A549 (cell line): ENCODE measurements at regions not wholly inside any gene's neighbourhood (a gene's known extent, or its start where the extent isn't known, plus 50 kb on each side); places are given as distances from the start of the nearest gene placed in this dataset.

Source experiments
- ATAC-seq, 2 experiments: fragments of 200-7000 bp in 1 of 2; fragments of >200 bp in 1 of 2; cut with Nextera tagmentation in 1 of 2; cut with Tn5 transposase in 1 of 2; 3 replicates each; pipeline versions ENCODE4 v1.8.0 to v1.9.1; 2018 to 2020; ENCODE audit warnings: mild to moderate bottlenecking in 1 of 2, moderate library complexity in 1 of 2
- CTCF ChIA-PET: fragments of 300-600 bp; sonication (Branson Sonifier 250); formaldehyde crosslinking; extraction: SDS; loops from one replicate; lab custom pipeline; 2021; ENCODE audit warnings: antibody characterized with exemption, inconsistent platforms; lab: Yijun Ruan, JAX
- POLR2A ChIA-PET: fragments of 350-600 bp; formaldehyde crosslinking; extraction: SDS; loops from one replicate; lab custom pipeline; 2021; ENCODE audit warnings: antibody characterized with exemption, inconsistent platforms; lab: Yijun Ruan, JAX
- DNase-seq, 2 experiments: peaks; one replicate each; pipeline versions ENCODE4 v3.0.0 to v3.0.0-alpha.2; 2011 to 2016; ENCODE audit warnings: low read depth in 1 of 2, low spot score in 1 of 2
- FAIRE-seq: peaks from 2 replicates; lab custom pipeline; 2011; peaks lifted over from hg19 to GRCh38; lab: Jason Lieb, UNC
- H3K27ac ChIP-seq, 2 experiments: fragments of >200 bp; sonication (Bioruptor Twin); formaldehyde crosslinking; 3 replicates each; pipeline ENCODE4 v1.5.1; 2016 to 2017
- H3K4me1 ChIP-seq: fragments of >200 bp; sonication (Bioruptor Twin); formaldehyde crosslinking; 3 replicates; pipeline ENCODE4 v1.6.1; 2016
- H3K4me2 ChIP-seq: fragments of >200 bp; sonication (Bioruptor Twin); formaldehyde crosslinking; 3 replicates; pipeline ENCODE4 v1.6.1; 2016
- H3K4me3 ChIP-seq: fragments of >200 bp; sonication (Bioruptor Twin); formaldehyde crosslinking; 3 replicates; pipeline ENCODE4 v1.5.1; 2016
- H3K9me3 ChIP-seq: fragments of >200 bp; sonication (Bioruptor Twin); formaldehyde crosslinking; 3 replicates; pipeline ENCODE4 v1.6.1; 2016
- ATOH8 ChIP-seq: fragments of 250-450 bp; sonication (Bioruptor Pico); IDR thresholded peaks from 2 replicates; pipeline ENCODE4 v1.5.0; 2020; ENCODE audit warnings: low read depth, mild to moderate bottlenecking, moderate library complexity
- BHLHE40 ChIP-seq: IDR thresholded peaks from 2 replicates; pipeline ENCODE4 v1.6.1; 2012; ENCODE audit warnings: low read depth, low read length, inconsistent platforms
- CBX8 ChIP-seq: fragments of 200-600 bp; sonication (generic); IDR thresholded peaks from 2 replicates; pipeline ENCODE4 v1.6.1; 2016
- CHD4 ChIP-seq: fragments of 200-600 bp; sonication (generic); IDR thresholded peaks from 2 replicates; pipeline ENCODE4 v1.6.1; 2016; ENCODE audit warnings: antibody characterized with exemption, mild to moderate bottlenecking, borderline replicate concordance
- CTCF ChIP-seq: fragments of >200 bp; sonication (Bioruptor Twin); formaldehyde crosslinking; IDR thresholded peaks from 3 replicates; pipeline ENCODE4 v1.5.1; 2016
- E2F6 ChIP-seq: IDR thresholded peaks from 2 replicates; pipeline ENCODE4 v1.6.1; 2012; ENCODE audit warnings: low read depth, borderline replicate concordance
- EHF ChIP-seq: fragments of 250-450 bp; sonication (Bioruptor Pico); IDR thresholded peaks from 2 replicates; pipeline ENCODE4 v1.5.0; 2020; ENCODE audit warnings: mild to moderate bottlenecking
- ELK1 ChIP-seq: fragments of 150-350 bp; IDR thresholded peaks from 2 replicates; pipeline ENCODE4 v1.6.1; 2014; ENCODE audit warnings: low read depth, mild to moderate bottlenecking, low read length
- EP300 ChIP-seq, 2 experiments: fragments of >200 bp; sonication (Bioruptor Twin); formaldehyde crosslinking; IDR thresholded peaks; 2 replicates in 1 of 2; 3 replicates in 1 of 2; pipeline ENCODE4 v1.6.1; 2016 to 2017
- FOSL2 ChIP-seq, 2 experiments: fragments of 450-650 bp in 1 of 2; fragments of >200 bp in 1 of 2; sonication (Bioruptor Twin) in 1 of 2; formaldehyde crosslinking; IDR thresholded peaks; 2 replicates each; pipeline versions ENCODE4 v1.5.0 to v1.6.1; 2016 to 2020; ENCODE audit warnings: mild to moderate bottlenecking in 1 of 2, moderate library complexity in 1 of 2
- FOXS1 ChIP-seq: fragments of 250-450 bp; sonication (Bioruptor Pico); IDR thresholded peaks from 2 replicates; pipeline ENCODE4 v1.5.0; 2020; ENCODE audit warnings: mild to moderate bottlenecking, moderate library complexity
- GATA3 ChIP-seq: IDR thresholded peaks from 2 replicates; pipeline ENCODE4 v1.6.1; 2012; ENCODE audit warnings: borderline replicate concordance
- HDAC2 ChIP-seq: fragments of 200-600 bp; sonication (generic); IDR thresholded peaks from 2 replicates; pipeline ENCODE4 v1.6.1; 2016
- JUN ChIP-seq, 2 experiments: fragments of >200 bp; sonication (Bioruptor Twin); formaldehyde crosslinking; IDR thresholded peaks; 2 replicates in 1 of 2; 3 replicates in 1 of 2; pipeline ENCODE4 v1.6.1; 2016 to 2017
- KDM5A ChIP-seq: fragments of 200-600 bp; sonication (generic); IDR thresholded peaks from 2 replicates; pipeline ENCODE4 v1.6.1; 2016; ENCODE audit warnings: antibody characterized with exemption, mild to moderate bottlenecking
- MAFK ChIP-seq: fragments of 450-650 bp; IDR thresholded peaks from 2 replicates; pipeline ENCODE4 v1.6.1; 2014; ENCODE audit not compliant: partially characterized antibody
- MYC ChIP-seq: IDR thresholded peaks from 2 replicates; pipeline ENCODE4 v1.6.1; 2012; ENCODE audit warnings: mild to moderate bottlenecking, inconsistent platforms, low read length, improper control_type of control experiment, borderline replicate concordance
- NPAS2 ChIP-seq: fragments of 250-450 bp; sonication (Bioruptor Pico); IDR thresholded peaks from 2 replicates; pipeline ENCODE4 v1.8.0; 2022; ENCODE audit warnings: mild to moderate bottlenecking, moderate library complexity, borderline replicate concordance
- NR3C1 ChIP-seq: fragments of >200 bp; sonication (Bioruptor Twin); formaldehyde crosslinking; IDR thresholded peaks from 3 replicates; pipeline ENCODE4 v1.6.1; 2017
- POLR2A ChIP-seq: IDR thresholded peaks from 2 replicates; pipeline ENCODE4 v1.6.1; 2012; ENCODE audit warnings: mild to moderate bottlenecking, low read length
- POLR2AphosphoS2 ChIP-seq: conservative IDR thresholded peaks from 2 replicates; pipeline ENCODE4 v1.6.1; 2012; ENCODE audit warnings: low read length, improper control_type of control experiment, inconsistent platforms
- RAD21 ChIP-seq, 2 experiments: fragments of >200 bp in 1 of 2; sonication (Bioruptor Twin) in 1 of 2; formaldehyde crosslinking in 1 of 2; IDR thresholded peaks in 1 of 2; conservative IDR thresholded peaks in 1 of 2; 2 replicates in 1 of 2; 3 replicates in 1 of 2; pipeline ENCODE4 v1.6.1; 2012 to 2018; ENCODE audit warnings: inconsistent platforms in 1 of 2
- RARB ChIP-seq: fragments of 250-450 bp; sonication (Bioruptor Pico); IDR thresholded peaks from 2 replicates; pipeline ENCODE4 v1.8.0; 2021; ENCODE audit warnings: mild to moderate bottlenecking, moderate library complexity
- RCOR1 ChIP-seq: fragments of 150-350 bp; IDR thresholded peaks from 2 replicates; pipeline ENCODE4 v1.6.1; 2014; ENCODE audit warnings: antibody characterized with exemption, low read length, low read depth
- REST ChIP-seq: fragments of 200-600 bp; sonication (generic); IDR thresholded peaks from 2 replicates; pipeline ENCODE4 v1.6.1; 2016; ENCODE audit warnings: antibody characterized with exemption, mild to moderate bottlenecking, moderate library complexity
- TFCP2L1 ChIP-seq: fragments of 250-450 bp; sonication (Bioruptor Pico); IDR thresholded peaks from 2 replicates; pipeline ENCODE4 v1.5.0; 2021; ENCODE audit warnings: mild to moderate bottlenecking
- TP53 ChIP-seq: fragments of 250-450 bp; sonication (Bioruptor Pico); IDR thresholded peaks from 2 replicates; pipeline ENCODE4 v1.5.0; 2021; ENCODE audit warnings: mild to moderate bottlenecking, moderate library complexity
- WGBS: methylation state at CpG from one replicate; pipeline ENCODE4 v1.1.6; 2017; ENCODE audit errors: missing lambda C conversion rate; 5-methylcytosine and 5-hydroxymethylcytosine counted together

GRCh38 chr3:145843561-145843960 is 317.4 kb downstream of the PLOD2 start (continued):
- TF ChIP-seq E2F6 (no peak), ATOH8 (CRISPR knock-in tag) (no peak), HDAC2 (no peak), RAD21 (conservative IDR thresholded peaks at IDR 0.05 in 1 of 2, IDR thresholded peaks at IDR 0.05 in 1 of 2) (no peak), POLR2A (no peak), FOSL2 (IDR thresholded peaks at IDR 0.05) (no peak), FOSL2 (CRISPR knock-in tag; IDR thresholded peaks at IDR 0.05) (no peak), RCOR1 (no peak), EHF (CRISPR knock-in tag) (no peak)

GRCh38 chr3:145849115-145849514 is 311.9 kb downstream of the PLOD2 start:
- TF ChIP-seq CHD4 (no peak), MYC (no peak), RARB (CRISPR knock-in tag) (no peak), NR3C1 (no peak), CTCF (no peak), KDM5A (no peak), POLR2AphosphoS2 (no peak), JUN (IDR thresholded peaks at IDR 0.05) (no peak), CBX8 (no peak)
- CTCF ChIA-PET = no interaction called here
- FAIRE-seq (no peak), ATAC-seq (no peak), DNase-seq (no peak)
- H3K9me3 ChIP-seq = no peaks in the 10 kb centered on the region
- no peak overlapping the region for H3K27ac ChIP-seq
- POLR2A ChIA-PET = no interaction called here
- 76% methylated on average over 1 of the region's 1 CpG for WGBS
- H3K4me2 ChIP-seq = no peak overlapping the region
- H3K4me1 ChIP-seq = no peaks in the 10 kb centered on the region
- no peak overlapping the region for H3K4me3 ChIP-seq

GRCh38 chr3:145854499-145854898 is 306.5 kb downstream of the PLOD2 start:
- ChIA-PET CTCF (interaction anchor here (0.9 kb wide), 1 partner anchor 15 kb away, joined by 3 read pairs; no protein-coding TSS in a partner anchor), POLR2A (no interaction called here)
- Histone ChIP-seq H3K9me3 (no peaks in the 10 kb centered on the region), H3K4me3 (no peak overlapping the region), H3K4me2 (no peak overlapping the region), H3K4me1 (no peaks in the 10 kb centered on the region), H3K27ac (no peak overlapping the region)
- ATAC-seq = no peak
- WGBS = 27% methylated on average over 2 of the region's 2 CpGs
- no peak for DNase-seq
- TF ChIP-seq EP300 (IDR thresholded peaks at IDR 0.05) (no peak), JUN (IDR thresholded peaks at IDR 0.05) (no peak), CHD4 (no peak), RAD21 (conservative IDR thresholded peaks at IDR 0.05 in 1 of 2, IDR thresholded peaks at IDR 0.05 in 1 of 2) (no peak)
- no peak for FAIRE-seq

GRCh38 chr3:145857956-145858355 is 303.0 kb downstream of the PLOD2 start:
- peak; percentile 91 for FAIRE-seq
- Histone ChIP-seq H3K4me2 (no peak overlapping the region), H3K4me1 (no peaks in the 10 kb centered on the region), H3K9me3 (no peaks in the 10 kb centered on the region), H3K27ac (no peak overlapping the region), H3K4me3 (no peak overlapping the region)
- no peak for ATAC-seq
- peak in 1 of 2 experiments; percentile 7 for DNase-seq
- 5% methylated on average over 1 of the region's 1 CpG for WGBS
- ChIA-PET CTCF (no interaction called here), POLR2A (no interaction called here)
- no peak for TF ChIP-seq BHLHE40
- TF ChIP-seq TFCP2L1 = no peak
- no peak for TF ChIP-seq TP53 (CRISPR knock-in tag)
- TF ChIP-seq JUN (IDR thresholded peaks at IDR 0.05) = no peak
- TF ChIP-seq REST = no peak
- no peak for TF ChIP-seq ELK1
- TF ChIP-seq FOXS1 = no peak
- no peak for TF ChIP-seq GATA3
- TF ChIP-seq RARB (CRISPR knock-in tag) = no peak
- TF ChIP-seq MAFK = no peak
- TF ChIP-seq NPAS2 = no peak
